Activated CD8-positive, alpha-beta T cell treated with anti-CD3 and anti-CD28 coated beads for 36 hours (primary cell): ENCODE measurements at regions not wholly inside any gene's neighbourhood (a gene's known extent, or its start where the extent isn't known, plus 50 kb on each side); places are given as distances from the start of the nearest gene placed in this dataset.

Experiments
- ATAC-seq: fragments of 200-7000 bp; cut with Tn5 transposase; one replicate; pipeline ENCODE4 v1.10.0; 2021; ENCODE audit warnings: mild to moderate bottlenecking, moderate library complexity
- CTCF ChIA-PET: fragments of 350-600 bp; sonication (Branson Sonifier 250); formaldehyde crosslinking; loops from one replicate; lab custom pipeline; 2021; ENCODE audit warnings: antibody characterized with exemption; lab: Charles Lee
- POLR2A ChIA-PET: fragments of 350-600 bp; sonication (Branson Sonifier 250); formaldehyde crosslinking; loops from one replicate; lab custom pipeline; 2021; ENCODE audit warnings: antibody characterized with exemption; lab: Charles Lee
- DNase-seq: peaks from one replicate; pipeline ENCODE4 v3.0.0-alpha.2; 2020
- H3K27ac Mint-ChIP-seq: one replicate; pipeline ENCODE4 v1.8.0; 2021; ENCODE audit warnings: mild to moderate bottlenecking, mixed read lengths
- H3K27me3 Mint-ChIP-seq: one replicate; pipeline ENCODE4 v1.8.0; 2021; ENCODE audit warnings: mixed read lengths
- H3K36me3 Mint-ChIP-seq: one replicate; pipeline ENCODE4 v1.8.0; 2021; ENCODE audit warnings: low read depth, mixed read lengths
- H3K4me1 Mint-ChIP-seq: one replicate; pipeline ENCODE4 v1.8.0; 2021; ENCODE audit warnings: low read depth, mixed read lengths
- H3K4me3 Mint-ChIP-seq: one replicate; pipeline ENCODE4 v1.8.0; 2021; ENCODE audit warnings: mild to moderate bottlenecking, moderate library complexity, mixed read lengths
- H3K9me3 Mint-ChIP-seq: one replicate; pipeline ENCODE4 v1.8.0; 2021; ENCODE audit warnings: mixed read lengths
- intact Hi-C: fragments of 100-400 bp; cut with micrococcal nuclease; formaldehyde crosslinking; loops from one replicate; pipeline ENCODE4 v1.10.0; 2022
- TF ChIP-seq, protein P1 (sequence below): fragments of 200-600 bp; IDR thresholded peaks from one replicate; pipeline ENCODE4 v1.8.0; 2022; ENCODE audit warnings: antibody characterized with exemption, mild to moderate bottlenecking

DNA sequence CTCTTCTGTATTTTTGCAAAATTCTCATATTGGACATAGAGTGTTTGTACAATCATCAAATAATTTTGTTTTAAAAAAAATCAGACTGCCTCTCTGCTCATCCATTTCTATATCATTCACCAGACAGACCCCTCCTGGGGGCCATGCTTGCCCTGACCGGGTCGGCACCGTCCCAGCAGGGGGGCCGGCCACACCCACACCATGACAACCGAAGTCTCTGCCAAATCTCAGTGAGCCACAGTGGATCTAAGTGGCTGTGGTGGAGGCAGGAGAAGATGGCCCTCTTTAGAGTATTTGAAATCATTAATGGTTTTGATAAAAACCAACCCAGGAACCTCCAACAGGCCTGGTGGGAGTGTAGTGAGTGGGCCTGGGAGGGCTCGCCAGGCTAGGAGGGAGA, 66.9 kb upstream of the ADRA2C start:
- DNase-seq (no peak), ATAC-seq (no peak)
- Mint-ChIP-seq H3K27ac (no peak overlapping the region), H3K27me3 (peaks cover 19% of the 10 kb centered on the region), H3K4me1 (no peaks in the 10 kb centered on the region), H3K36me3 (no peaks in the 10 kb centered on the region), H3K4me3 (no peak overlapping the region), H3K9me3 (peaks cover 8% of the 10 kb centered on the region)
- TF ChIP-seq, protein P1, sequence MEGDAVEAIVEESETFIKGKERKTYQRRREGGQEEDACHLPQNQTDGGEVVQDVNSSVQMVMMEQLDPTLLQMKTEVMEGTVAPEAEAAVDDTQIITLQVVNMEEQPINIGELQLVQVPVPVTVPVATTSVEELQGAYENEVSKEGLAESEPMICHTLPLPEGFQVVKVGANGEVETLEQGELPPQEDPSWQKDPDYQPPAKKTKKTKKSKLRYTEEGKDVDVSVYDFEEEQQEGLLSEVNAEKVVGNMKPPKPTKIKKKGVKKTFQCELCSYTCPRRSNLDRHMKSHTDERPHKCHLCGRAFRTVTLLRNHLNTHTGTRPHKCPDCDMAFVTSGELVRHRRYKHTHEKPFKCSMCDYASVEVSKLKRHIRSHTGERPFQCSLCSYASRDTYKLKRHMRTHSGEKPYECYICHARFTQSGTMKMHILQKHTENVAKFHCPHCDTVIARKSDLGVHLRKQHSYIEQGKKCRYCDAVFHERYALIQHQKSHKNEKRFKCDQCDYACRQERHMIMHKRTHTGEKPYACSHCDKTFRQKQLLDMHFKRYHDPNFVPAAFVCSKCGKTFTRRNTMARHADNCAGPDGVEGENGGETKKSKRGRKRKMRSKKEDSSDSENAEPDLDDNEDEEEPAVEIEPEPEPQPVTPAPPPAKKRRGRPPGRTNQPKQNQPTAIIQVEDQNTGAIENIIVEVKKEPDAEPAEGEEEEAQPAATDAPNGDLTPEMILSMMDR = no peak
- ChIA-PET CTCF (no interaction called here), POLR2A (no interaction called here)
- intact Hi-C loops = no loop called here

DNA sequence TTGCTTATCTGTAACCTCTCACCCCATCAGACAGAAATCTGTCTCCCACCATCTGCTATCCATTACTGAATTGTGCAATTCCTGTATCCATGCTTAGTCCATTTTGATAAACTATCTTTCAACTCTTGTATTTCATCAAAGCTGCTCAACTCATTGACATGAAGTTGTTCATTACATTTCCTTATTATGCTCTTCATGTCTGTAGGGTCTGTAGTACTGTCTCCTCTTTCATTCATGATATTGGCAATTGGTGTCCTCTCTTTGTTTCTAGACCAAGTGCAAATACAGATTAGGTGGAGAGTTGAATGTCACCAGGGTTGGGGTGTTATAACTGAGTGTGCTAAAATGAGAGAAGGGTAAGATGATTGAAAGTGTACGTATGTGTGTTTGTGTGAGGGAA, 69.2 kb upstream of the ADRA2C start:
- DNase-seq (no peak), ATAC-seq (no peak)
- peaks cover 16% of the 10 kb centered on the region for H3K27me3 Mint-ChIP-seq
- no peaks in the 10 kb centered on the region for H3K36me3 Mint-ChIP-seq
- CTCF ChIA-PET = no interaction called here
- peaks cover 8% of the 10 kb centered on the region for H3K9me3 Mint-ChIP-seq
- no peaks in the 10 kb centered on the region for H3K4me1 Mint-ChIP-seq
- POLR2A ChIA-PET = no interaction called here
- intact Hi-C loops = no loop called here
- H3K4me3 Mint-ChIP-seq = no peak overlapping the region
- TF ChIP-seq, protein P1 = no peak
- H3K27ac Mint-ChIP-seq = no peak overlapping the region

DNA sequence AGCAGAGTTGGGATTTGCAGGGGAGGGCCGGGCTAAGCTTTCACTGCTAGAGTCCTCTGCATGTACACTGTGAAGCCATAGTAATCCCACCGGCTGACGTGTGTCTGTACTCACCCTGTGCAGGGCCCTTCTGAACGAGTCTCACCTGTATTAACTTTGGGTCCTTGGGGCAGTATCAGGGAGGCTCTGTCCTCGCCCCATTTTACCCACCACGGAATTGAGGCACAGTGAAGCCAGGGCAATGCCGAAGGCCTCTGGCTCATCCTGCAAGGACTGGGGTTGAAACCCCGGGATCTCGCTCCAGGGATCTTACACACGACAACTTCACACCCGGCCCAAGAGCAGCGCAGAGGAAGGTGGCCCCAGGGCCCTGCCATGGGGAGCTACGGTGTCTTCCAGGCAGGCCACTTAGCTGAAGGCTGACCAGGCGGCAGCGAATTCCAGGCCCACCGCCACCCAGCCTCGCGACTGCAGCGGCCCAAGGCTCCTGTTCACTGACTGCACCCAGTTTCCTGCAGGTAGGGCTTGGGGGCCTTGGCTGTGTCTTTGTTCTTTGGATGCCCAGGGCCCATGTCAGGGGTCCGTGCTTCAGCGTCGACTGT, 75.5 kb upstream of the ADRA2C start:
- ATAC-seq (no peak), DNase-seq (no peak)
- H3K4me1 Mint-ChIP-seq = no peaks in the 10 kb centered on the region
- ChIA-PET POLR2A (no interaction called here), CTCF (no interaction called here)
- peaks cover 3% of the 10 kb centered on the region for H3K27me3 Mint-ChIP-seq
- no peak overlapping the region for H3K27ac Mint-ChIP-seq
- TF ChIP-seq, protein P1 = no peak
- intact Hi-C loops = no loop called here
- H3K9me3 Mint-ChIP-seq = no peaks in the 10 kb centered on the region
- no peak overlapping the region for H3K4me3 Mint-ChIP-seq
- H3K36me3 Mint-ChIP-seq = no peaks in the 10 kb centered on the region

DNA sequence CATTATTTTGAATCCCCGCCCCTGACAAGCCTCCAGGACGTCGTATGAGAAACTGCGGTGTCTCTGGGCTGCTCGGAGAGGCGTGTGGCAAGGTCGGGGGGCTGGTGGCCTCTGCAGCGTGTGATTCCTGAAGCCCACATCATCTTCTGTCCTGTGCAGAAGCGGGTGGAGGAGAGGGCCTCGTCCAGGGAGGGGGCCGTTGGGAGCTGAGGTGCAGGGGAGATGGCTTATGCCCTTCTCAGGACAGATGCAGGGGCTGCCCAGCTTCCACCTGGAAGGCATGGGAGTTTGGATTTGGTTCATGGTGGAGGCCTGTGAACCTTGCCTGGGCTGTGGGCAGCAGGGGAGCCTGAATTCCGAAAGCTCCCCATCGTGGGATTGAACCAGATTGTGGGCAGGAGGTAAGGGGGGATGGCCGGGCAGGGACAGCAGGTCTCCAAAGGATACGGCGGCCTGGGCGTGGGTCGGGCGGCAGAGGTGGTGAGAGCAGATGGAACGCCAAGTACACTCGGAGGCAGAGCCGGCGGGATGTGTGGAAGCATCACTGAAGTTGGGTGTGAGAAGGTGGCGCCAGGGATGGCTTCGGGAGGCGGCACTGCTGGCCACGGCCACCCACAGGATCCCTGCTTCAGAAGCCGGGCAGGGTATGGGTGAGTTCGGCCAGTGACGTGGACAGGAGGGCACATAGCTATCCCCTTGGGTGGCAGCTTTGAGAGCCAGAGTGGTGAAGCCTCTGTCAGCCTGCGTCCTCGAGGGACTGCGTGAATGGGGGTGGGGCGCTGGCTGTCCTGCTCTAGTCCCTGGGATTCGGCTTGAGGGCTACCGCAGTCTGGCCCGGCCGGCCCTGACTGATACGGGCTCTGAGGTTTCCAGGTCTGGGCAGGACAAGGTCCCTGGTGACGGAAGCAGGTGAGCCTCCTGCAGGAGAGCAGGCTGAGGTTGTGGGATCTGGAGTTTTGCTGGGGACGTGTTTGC, 76.3 kb upstream of the ADRA2C start:
- H3K4me1 Mint-ChIP-seq = no peaks in the 10 kb centered on the region
- H3K27ac Mint-ChIP-seq = no peak overlapping the region
- ChIA-PET POLR2A (no interaction called here), CTCF (no interaction called here)
- H3K9me3 Mint-ChIP-seq = no peaks in the 10 kb centered on the region
- TF ChIP-seq, protein P1 = no peak
- no peak overlapping the region for H3K4me3 Mint-ChIP-seq
- intact Hi-C loops = no loop called here
- no peaks in the 10 kb centered on the region for H3K27me3 Mint-ChIP-seq
- DNase-seq = no peak
- no peak for ATAC-seq
- H3K36me3 Mint-ChIP-seq = no peaks in the 10 kb centered on the region

DNA sequence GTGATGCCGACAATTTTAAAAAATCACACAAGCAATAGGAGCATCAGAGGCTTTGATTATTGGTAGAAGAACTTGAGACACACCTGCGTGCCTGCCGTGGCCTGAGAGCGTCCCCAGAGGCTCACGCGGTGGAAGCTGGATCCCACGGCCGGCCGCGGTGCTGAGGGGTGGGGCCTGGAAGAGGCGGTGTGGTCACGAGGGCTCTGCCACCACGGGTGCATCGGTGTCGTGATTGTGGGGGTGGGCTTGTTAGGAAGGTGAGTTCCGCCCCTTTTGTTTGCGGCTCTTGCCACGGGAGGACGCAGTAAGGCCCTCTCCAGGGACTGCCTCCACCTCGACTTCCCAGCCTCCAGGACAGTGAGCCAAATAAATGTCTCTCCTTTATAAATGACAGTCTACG, 77.2 kb upstream of the ADRA2C start:
- H3K27me3 Mint-ChIP-seq = peaks cover 4% of the 10 kb centered on the region
- no peak overlapping the region for H3K27ac Mint-ChIP-seq
- H3K9me3 Mint-ChIP-seq = no peaks in the 10 kb centered on the region
- H3K36me3 Mint-ChIP-seq = no peaks in the 10 kb centered on the region
- no peak overlapping the region for H3K4me3 Mint-ChIP-seq
- TF ChIP-seq, protein P1 = no peak
- no peaks in the 10 kb centered on the region for H3K4me1 Mint-ChIP-seq
- ChIA-PET CTCF (no interaction called here), POLR2A (no interaction called here)
- intact Hi-C loops = no loop called here
- ATAC-seq = no peak
- DNase-seq = no peak
